HEK293 (cell line): ENCODE measurements at regions not wholly inside any gene's neighbourhood (a gene's known extent, or its start where the extent isn't known, plus 50 kb on each side); places are given as distances from the start of the nearest gene placed in this dataset.

Experiments
- CTCF ChIA-PET: fragments of 350-600 bp; formaldehyde crosslinking; extraction: SDS; loops from one replicate; lab custom pipeline; 2021; ENCODE audit warnings: antibody characterized with exemption; lab: Yijun Ruan, JAX
- POLR2A ChIA-PET: fragments of 300-600 bp; formaldehyde crosslinking; extraction: SDS; loops from one replicate; lab custom pipeline; 2020; ENCODE audit warnings: antibody characterized with exemption, inconsistent platforms; lab: Yijun Ruan, JAX
- H3K27ac ChIP-seq: fragments of 200-500 bp; sonication (Bioruptor generic); 2 replicates; pipeline ENCODE4 v1.5.1; 2014; ENCODE audit warnings: low read depth, low read length, control low read depth, inconsistent platforms; ENCODE audit errors: extremely low read depth
- H3K36me3 ChIP-seq, 2 experiments: fragments of 200-500 bp in 1 of 2; sonication (Bioruptor generic) in 1 of 2; 1 replicate in 1 of 2; 2 replicates in 1 of 2; pipeline ENCODE4 v1.5.1; 2014 to 2017; ENCODE audit warnings: inconsistent platforms in 2 of 2, low read length in 2 of 2; ENCODE audit not compliant: control insufficient read depth in 2 of 2, insufficient read depth in 1 of 2
- H3K4me1 ChIP-seq: fragments of 200-500 bp; sonication (Bioruptor generic); 2 replicates; pipeline ENCODE4 v1.5.1; 2014; ENCODE audit warnings: mild to moderate bottlenecking, low read length, inconsistent platforms; ENCODE audit not compliant: control insufficient read depth, insufficient read depth
- H3K4me3 ChIP-seq: 2 replicates; pipeline ENCODE4 v1.5.1; 2011; ENCODE audit warnings: low read depth, mild to moderate bottlenecking, control low read depth, low read length, moderate library complexity
- H3K9me3 ChIP-seq: fragments of 200-500 bp; sonication (Bioruptor generic); 2 replicates; pipeline ENCODE4 v1.5.1; 2014; ENCODE audit warnings: low read depth, low read length, inconsistent platforms; ENCODE audit not compliant: control insufficient read depth, insufficient read depth
- REPIN1 ChIP-seq: fragments of 450-650 bp; formaldehyde crosslinking; IDR thresholded peaks from 2 replicates; pipeline ENCODE4 v1.5.1; 2017; ENCODE audit warnings: missing biosample characterization, missing genetic modification characterization, low read depth
- TCF7L2 ChIP-seq: IDR thresholded peaks from 2 replicates; pipeline ENCODE4 v1.6.1; 2011; ENCODE audit warnings: low read depth, mild to moderate bottlenecking, inconsistent platforms, low read length, moderate library complexity, borderline replicate concordance
- ZBTB7A ChIP-seq: fragments of 450-650 bp; formaldehyde crosslinking; IDR thresholded peaks from 2 replicates; pipeline ENCODE4 v1.5.1; 2016; ENCODE audit warnings: low read depth, missing biosample characterization, missing genetic modification characterization
- ZNF10 ChIP-seq: fragments of 450-650 bp; formaldehyde crosslinking; IDR thresholded peaks from 2 replicates; pipeline ENCODE4 v1.5.1; 2017; ENCODE audit warnings: missing biosample characterization, missing genetic modification characterization
- ZNF2 ChIP-seq: fragments of 450-650 bp; formaldehyde crosslinking; IDR thresholded peaks from 2 replicates; pipeline ENCODE4 v1.5.1; 2016; ENCODE audit warnings: missing biosample characterization, missing genetic modification characterization
- ZNF335 ChIP-seq: fragments of 450-650 bp; formaldehyde crosslinking; conservative IDR thresholded peaks from 2 replicates; pipeline ENCODE4 v1.5.1; 2016; ENCODE audit warnings: missing biosample characterization, missing genetic modification characterization
- ZNF341 ChIP-seq: fragments of 450-650 bp; formaldehyde crosslinking; IDR thresholded peaks from 2 replicates; pipeline ENCODE4; 2016; ENCODE audit warnings: low read depth, missing biosample characterization, missing genetic modification characterization
- ZNF560 ChIP-seq: fragments of 450-650 bp; formaldehyde crosslinking; IDR thresholded peaks from 2 replicates; pipeline ENCODE4 v1.5.1; 2017; ENCODE audit warnings: missing biosample characterization, missing genetic modification characterization, borderline replicate concordance
- ZNF624 ChIP-seq: fragments of 450-650 bp; formaldehyde crosslinking; IDR thresholded peaks from 2 replicates; pipeline ENCODE4 v1.5.1; 2017; ENCODE audit warnings: missing biosample characterization, missing genetic modification characterization
- ZNF626 ChIP-seq: fragments of 450-650 bp; sonication (Bioruptor Pico); formaldehyde crosslinking; IDR thresholded peaks from 2 replicates; pipeline ENCODE4 v1.5.1; 2018; ENCODE audit warnings: missing biosample characterization, missing genetic modification characterization, inconsistent platforms
- ZXDB ChIP-seq: fragments of 450-650 bp; formaldehyde crosslinking; IDR thresholded peaks from 2 replicates; pipeline ENCODE4 v1.5.1; 2016; ENCODE audit warnings: missing biosample characterization, missing genetic modification characterization
- TF ChIP-seq, protein P1 (sequence below): fragments of 450-650 bp; formaldehyde crosslinking; IDR thresholded peaks from 2 replicates; pipeline ENCODE4 v1.5.1; 2016; ENCODE audit warnings: missing biosample characterization, missing genetic modification characterization
- TF ChIP-seq, protein P2 (sequence below): IDR thresholded peaks from 2 replicates; pipeline ENCODE4 v1.6.1; 2011; ENCODE audit warnings: mild to moderate bottlenecking, low read depth, low read length, borderline replicate concordance
- TF ChIP-seq, protein P3 (sequence below): fragments of 450-650 bp; formaldehyde crosslinking; IDR thresholded peaks from 2 replicates; pipeline ENCODE4 v1.5.1; 2016; ENCODE audit warnings: missing biosample characterization, missing genetic modification characterization
- TF ChIP-seq, protein P4 (sequence below): fragments of 450-650 bp; formaldehyde crosslinking; IDR thresholded peaks from 2 replicates; pipeline ENCODE4 v1.5.1; 2016; ENCODE audit warnings: missing biosample characterization, missing genetic modification characterization

DNA sequence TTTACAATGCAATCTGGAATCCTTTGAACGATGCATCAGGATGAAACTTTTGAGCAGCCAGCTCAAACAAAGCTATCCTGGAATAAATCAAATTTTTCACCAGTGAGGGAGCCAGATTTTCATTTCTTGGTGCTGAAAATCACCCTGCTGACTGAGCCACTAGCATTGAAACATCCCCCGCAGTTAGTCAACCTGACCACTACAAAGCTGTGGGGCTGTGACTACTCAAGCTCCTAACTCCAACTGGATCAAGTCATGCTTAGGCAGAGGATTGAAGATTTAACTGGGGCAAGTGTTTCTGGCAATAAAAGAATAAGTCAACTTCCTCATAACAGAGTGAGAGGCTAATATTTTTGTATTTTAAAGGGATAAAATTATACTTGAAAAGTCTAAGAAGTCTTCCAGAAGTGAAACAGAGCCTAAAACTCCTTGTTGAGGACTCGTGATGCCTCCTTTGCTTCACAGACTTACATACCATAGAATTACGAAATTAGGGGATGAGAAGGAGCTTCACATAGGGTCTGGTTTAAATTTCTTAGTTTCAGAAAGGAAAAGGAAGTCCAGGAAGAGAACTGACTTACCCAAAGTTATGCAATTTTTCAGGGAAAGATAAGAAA is 177.8 kb downstream of the SERPINI1 start:
- Histone ChIP-seq H3K4me1 (peaks cover 8% of the 10 kb centered on the region), H3K4me3 (no peak overlapping the region), H3K9me3 (no peaks in the 10 kb centered on the region), H3K27ac (no peak overlapping the region), H3K36me3 (no peaks in the 10 kb centered on the region)
- CTCF ChIA-PET, result interaction anchor here (0.6 to 1.0 kb wide), 3 partner anchors 10 to 15 kb away, joined by 3 to 4 read pairs (median 3); no protein-coding TSS in a partner anchor
- POLR2A ChIA-PET, result interaction anchor here (1.0 kb wide), 1 partner anchor 10 kb away, joined by 3 read pairs; no protein-coding TSS in a partner anchor
- TF ChIP-seq, protein P1, sequence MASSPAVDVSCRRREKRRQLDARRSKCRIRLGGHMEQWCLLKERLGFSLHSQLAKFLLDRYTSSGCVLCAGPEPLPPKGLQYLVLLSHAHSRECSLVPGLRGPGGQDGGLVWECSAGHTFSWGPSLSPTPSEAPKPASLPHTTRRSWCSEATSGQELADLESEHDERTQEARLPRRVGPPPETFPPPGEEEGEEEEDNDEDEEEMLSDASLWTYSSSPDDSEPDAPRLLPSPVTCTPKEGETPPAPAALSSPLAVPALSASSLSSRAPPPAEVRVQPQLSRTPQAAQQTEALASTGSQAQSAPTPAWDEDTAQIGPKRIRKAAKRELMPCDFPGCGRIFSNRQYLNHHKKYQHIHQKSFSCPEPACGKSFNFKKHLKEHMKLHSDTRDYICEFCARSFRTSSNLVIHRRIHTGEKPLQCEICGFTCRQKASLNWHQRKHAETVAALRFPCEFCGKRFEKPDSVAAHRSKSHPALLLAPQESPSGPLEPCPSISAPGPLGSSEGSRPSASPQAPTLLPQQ (tag by site-specific recombination), result no peak
- TF ChIP-seq ZNF624 (tag by site-specific recombination), result no peak
- TF ChIP-seq, protein P2, sequence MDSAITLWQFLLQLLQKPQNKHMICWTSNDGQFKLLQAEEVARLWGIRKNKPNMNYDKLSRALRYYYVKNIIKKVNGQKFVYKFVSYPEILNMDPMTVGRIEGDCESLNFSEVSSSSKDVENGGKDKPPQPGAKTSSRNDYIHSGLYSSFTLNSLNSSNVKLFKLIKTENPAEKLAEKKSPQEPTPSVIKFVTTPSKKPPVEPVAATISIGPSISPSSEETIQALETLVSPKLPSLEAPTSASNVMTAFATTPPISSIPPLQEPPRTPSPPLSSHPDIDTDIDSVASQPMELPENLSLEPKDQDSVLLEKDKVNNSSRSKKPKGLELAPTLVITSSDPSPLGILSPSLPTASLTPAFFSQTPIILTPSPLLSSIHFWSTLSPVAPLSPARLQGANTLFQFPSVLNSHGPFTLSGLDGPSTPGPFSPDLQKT, result no peak
- TF ChIP-seq ZNF341 (tag by site-specific recombination), result no peak
- no peak for TF ChIP-seq ZXDB (tag by site-specific recombination)
- TF ChIP-seq ZBTB7A, result no peak
- TF ChIP-seq, protein P3, sequence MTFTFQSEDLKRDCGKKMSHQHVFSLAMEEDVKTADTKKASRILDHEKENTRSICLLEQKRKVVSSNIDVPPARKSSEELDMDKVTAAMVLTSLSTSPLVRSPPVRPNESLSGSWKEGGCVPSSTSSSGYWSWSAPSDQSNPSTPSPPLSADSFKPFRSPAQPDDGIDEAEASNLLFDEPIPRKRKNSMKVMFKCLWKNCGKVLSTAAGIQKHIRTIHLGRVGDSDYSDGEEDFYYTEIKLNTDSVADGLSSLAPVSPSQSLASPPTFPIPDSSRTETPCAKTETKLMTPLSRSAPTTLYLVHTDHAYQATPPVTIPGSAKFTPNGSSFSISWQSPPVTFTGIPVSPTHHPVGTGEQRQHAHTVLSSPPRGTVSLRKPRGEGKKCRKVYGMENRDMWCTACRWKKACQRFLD (tag by site-specific recombination), result no peak
- no peak for TF ChIP-seq ZNF10 (tag by site-specific recombination)
- TF ChIP-seq ZNF2 (tag by site-specific recombination), result no peak
- TF ChIP-seq, protein P4, sequence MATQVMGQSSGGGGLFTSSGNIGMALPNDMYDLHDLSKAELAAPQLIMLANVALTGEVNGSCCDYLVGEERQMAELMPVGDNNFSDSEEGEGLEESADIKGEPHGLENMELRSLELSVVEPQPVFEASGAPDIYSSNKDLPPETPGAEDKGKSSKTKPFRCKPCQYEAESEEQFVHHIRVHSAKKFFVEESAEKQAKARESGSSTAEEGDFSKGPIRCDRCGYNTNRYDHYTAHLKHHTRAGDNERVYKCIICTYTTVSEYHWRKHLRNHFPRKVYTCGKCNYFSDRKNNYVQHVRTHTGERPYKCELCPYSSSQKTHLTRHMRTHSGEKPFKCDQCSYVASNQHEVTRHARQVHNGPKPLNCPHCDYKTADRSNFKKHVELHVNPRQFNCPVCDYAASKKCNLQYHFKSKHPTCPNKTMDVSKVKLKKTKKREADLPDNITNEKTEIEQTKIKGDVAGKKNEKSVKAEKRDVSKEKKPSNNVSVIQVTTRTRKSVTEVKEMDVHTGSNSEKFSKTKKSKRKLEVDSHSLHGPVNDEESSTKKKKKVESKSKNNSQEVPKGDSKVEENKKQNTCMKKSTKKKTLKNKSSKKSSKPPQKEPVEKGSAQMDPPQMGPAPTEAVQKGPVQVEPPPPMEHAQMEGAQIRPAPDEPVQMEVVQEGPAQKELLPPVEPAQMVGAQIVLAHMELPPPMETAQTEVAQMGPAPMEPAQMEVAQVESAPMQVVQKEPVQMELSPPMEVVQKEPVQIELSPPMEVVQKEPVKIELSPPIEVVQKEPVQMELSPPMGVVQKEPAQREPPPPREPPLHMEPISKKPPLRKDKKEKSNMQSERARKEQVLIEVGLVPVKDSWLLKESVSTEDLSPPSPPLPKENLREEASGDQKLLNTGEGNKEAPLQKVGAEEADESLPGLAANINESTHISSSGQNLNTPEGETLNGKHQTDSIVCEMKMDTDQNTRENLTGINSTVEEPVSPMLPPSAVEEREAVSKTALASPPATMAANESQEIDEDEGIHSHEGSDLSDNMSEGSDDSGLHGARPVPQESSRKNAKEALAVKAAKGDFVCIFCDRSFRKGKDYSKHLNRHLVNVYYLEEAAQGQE (tag by site-specific recombination), result no peak
- TF ChIP-seq ZNF626, result no peak

DNA sequence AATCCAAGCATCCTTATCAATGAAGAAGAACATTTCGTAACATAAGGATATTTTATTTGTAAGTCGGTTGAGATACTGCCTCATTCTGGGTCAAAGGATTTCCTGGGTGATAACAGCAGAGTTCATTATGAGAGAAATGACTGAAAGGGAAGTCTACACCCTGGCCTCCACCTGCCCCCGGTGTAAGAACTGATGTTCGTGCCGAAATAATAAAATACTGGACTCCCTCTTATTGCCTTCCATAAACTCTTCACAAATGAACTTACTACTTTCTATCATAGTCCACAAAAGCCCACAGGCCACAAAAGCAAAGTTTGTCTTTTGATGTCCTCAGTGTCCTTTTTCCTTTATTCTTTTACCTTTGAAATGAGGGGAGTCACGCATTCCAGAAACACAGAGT is 174.4 kb downstream of the SERPINI1 start:
- Histone ChIP-seq H3K27ac (no peak overlapping the region), H3K4me1 (peaks cover 4% of the 10 kb centered on the region; the same call in 1 of the 2 replicates), H3K4me3 (no peak overlapping the region), H3K36me3 (no peaks in the 10 kb centered on the region), H3K9me3 (no peaks in the 10 kb centered on the region)
- POLR2A ChIA-PET, result no interaction called here
- CTCF ChIA-PET, result interaction anchor here (1.2 kb wide), 1 partner anchor 131 kb away, joined by 5 read pairs; no protein-coding TSS in a partner anchor
- TF ChIP-seq TCF7L2, result peak; percentile 6; the same call in 1 of the 2 replicates
- TF ChIP-seq ZNF560 (tag by site-specific recombination), result no peak

DNA sequence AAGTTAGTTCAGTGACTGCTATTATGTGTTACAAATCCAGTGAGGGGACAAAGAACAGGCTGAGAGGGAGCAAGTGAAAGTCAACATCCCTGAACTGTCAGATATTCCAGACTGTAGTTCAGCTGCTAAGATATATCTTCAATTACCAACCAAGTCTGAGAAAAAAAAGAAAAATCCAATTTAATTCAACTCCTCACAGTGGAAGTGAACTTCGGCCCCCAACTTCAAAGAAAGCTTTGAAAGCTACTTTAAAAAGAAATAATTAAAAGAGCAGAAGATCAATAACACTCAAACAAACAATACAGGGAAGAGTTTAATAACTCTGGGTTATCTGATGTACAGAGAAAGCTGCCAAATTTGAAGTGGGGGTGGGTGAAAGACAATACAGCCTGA is 174.0 kb downstream of the SERPINI1 start:
- H3K27ac ChIP-seq, result no peak overlapping the region
- H3K9me3 ChIP-seq, result no peaks in the 10 kb centered on the region
- CTCF ChIA-PET, result interaction anchor here (1.2 kb wide), 1 partner anchor 131 kb away, joined by 5 read pairs; no protein-coding TSS in a partner anchor
- TF ChIP-seq REPIN1 (tag by site-specific recombination) (no peak), ZNF335 (tag by site-specific recombination) (no peak), TCF7L2 (peak; percentile 74)
- peaks cover 4% of the 10 kb centered on the region; the same call in 1 of the 2 replicates for H3K4me1 ChIP-seq
- H3K4me3 ChIP-seq, result no peak overlapping the region
- H3K36me3 ChIP-seq, result no peaks in the 10 kb centered on the region
- POLR2A ChIA-PET, result no interaction called here
